ENCODE measurements at regions not wholly inside any gene's neighbourhood (a gene's known extent, or its start where the extent isn't known, plus 50 kb on each side); places are given as distances from the start of the nearest gene placed in this dataset.

DNA sequence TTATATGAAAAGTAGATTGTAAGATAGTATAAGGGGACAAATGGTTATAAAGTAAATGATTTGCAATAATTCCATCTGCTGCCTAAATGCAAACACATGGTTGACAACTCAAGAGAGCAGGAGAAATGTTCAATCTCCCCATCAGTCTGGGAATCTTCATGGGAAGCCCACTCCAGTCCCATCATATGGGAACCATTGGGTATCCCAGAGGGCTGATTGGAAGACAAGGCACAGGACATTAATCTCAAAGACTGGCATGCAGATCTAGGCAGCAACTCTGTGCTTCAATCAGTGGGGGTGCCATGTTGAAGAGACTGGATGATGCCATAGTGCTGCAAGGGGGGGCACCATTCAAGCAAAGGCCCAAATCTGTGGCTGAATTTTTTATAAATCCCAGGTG is 193.1 kb upstream of the PDE4D start:
- Histone ChIP-seq H3K9me3 (no peaks in the 10 kb centered on the region), H3K27me3 (no peaks in the 10 kb centered on the region), H3K4me3 (no peak overlapping the region), H3K4me1 (no peaks in the 10 kb centered on the region), H3K27ac (no peak overlapping the region), H3K36me3 (no peaks in the 10 kb centered on the region)
- intact Hi-C loops (cut with DNase I): no loop called here
- no peak for DNase-seq (ENCODE audit: extremely low spot score in 2 of 2)
- TF ChIP-seq POLR2A (IDR thresholded peaks at IDR 0.05) (no peak), POLR2AphosphoS5 (IDR thresholded peaks at IDR 0.05; ENCODE audit: insufficient read depth in 1 of 2, low read depth in 1 of 2) (no peak)
- TF ChIP-seq, protein P1, sequence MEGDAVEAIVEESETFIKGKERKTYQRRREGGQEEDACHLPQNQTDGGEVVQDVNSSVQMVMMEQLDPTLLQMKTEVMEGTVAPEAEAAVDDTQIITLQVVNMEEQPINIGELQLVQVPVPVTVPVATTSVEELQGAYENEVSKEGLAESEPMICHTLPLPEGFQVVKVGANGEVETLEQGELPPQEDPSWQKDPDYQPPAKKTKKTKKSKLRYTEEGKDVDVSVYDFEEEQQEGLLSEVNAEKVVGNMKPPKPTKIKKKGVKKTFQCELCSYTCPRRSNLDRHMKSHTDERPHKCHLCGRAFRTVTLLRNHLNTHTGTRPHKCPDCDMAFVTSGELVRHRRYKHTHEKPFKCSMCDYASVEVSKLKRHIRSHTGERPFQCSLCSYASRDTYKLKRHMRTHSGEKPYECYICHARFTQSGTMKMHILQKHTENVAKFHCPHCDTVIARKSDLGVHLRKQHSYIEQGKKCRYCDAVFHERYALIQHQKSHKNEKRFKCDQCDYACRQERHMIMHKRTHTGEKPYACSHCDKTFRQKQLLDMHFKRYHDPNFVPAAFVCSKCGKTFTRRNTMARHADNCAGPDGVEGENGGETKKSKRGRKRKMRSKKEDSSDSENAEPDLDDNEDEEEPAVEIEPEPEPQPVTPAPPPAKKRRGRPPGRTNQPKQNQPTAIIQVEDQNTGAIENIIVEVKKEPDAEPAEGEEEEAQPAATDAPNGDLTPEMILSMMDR (IDR thresholded peaks at IDR 0.05): no peak

DNA sequence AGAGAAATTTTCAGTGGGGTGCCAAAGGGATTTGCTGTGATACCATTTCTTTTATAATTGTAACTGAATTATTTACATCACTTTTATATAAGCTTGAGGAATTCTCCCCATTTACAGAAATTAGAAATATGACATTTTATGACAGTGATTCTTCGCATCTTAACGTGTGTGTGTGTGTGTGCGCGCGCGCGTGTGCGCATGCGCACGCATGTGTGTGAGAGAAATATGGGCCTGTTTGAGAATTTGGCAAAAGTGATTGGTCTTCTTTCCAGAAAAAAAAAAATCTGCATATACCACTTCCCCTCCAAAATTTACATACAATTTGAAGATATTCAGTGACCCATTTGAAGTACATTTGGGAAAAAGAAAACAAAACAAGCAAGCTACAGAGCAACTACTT is 190.7 kb upstream of the PDE4D start:
- H3K36me3 ChIP-seq: no peaks in the 10 kb centered on the region
- intact Hi-C loops (cut with DNase I): no loop called here
- H3K4me3 ChIP-seq: no peak overlapping the region
- no peaks in the 10 kb centered on the region for H3K9me3 ChIP-seq
- H3K27me3 ChIP-seq: no peaks in the 10 kb centered on the region
- no peaks in the 10 kb centered on the region for H3K4me1 ChIP-seq
- TF ChIP-seq POLR2AphosphoS5 (IDR thresholded peaks at IDR 0.05; ENCODE audit: insufficient read depth in 1 of 2, low read depth in 1 of 2): no peak
- H3K27ac ChIP-seq: no peak overlapping the region
- DNase-seq (ENCODE audit: extremely low spot score in 2 of 2): no peak

- no peaks in the 10 kb centered on the region for H3K27me3 ChIP-seq
- no peak for DNase-seq (ENCODE audit: extremely low spot score in 2 of 2)
- intact Hi-C loops (cut with DNase I): no loop called here
- no peaks in the 10 kb centered on the region for H3K4me1 ChIP-seq
- H3K9me3 ChIP-seq: no peaks in the 10 kb centered on the region
- H3K36me3 ChIP-seq: no peaks in the 10 kb centered on the region
- H3K4me3 ChIP-seq: no peak overlapping the region
- TF ChIP-seq POLR2AphosphoS5 (IDR thresholded peaks at IDR 0.05; ENCODE audit: insufficient read depth in 1 of 2, low read depth in 1 of 2) (no peak), POLR2A (IDR thresholded peaks at IDR 0.05) (no peak)
- TF ChIP-seq, protein P1 (IDR thresholded peaks at IDR 0.05): no peak
- no peak overlapping the region for H3K27ac ChIP-seq
Observed at GRCh38 chr5:60077292-60077691, 183.8 kb upstream of the PDE4D start.

GRCh38 chr5:60076746-60077145 is 183.2 kb upstream of the PDE4D start:
- DNase-seq (ENCODE audit: extremely low spot score in 2 of 2): no peak
- no peak overlapping the region for H3K27ac ChIP-seq
- TF ChIP-seq, protein P1 (IDR thresholded peaks at IDR 0.05): no peak
- TF ChIP-seq POLR2A (IDR thresholded peaks at IDR 0.05) (no peak), POLR2AphosphoS5 (IDR thresholded peaks at IDR 0.05; ENCODE audit: insufficient read depth in 1 of 2, low read depth in 1 of 2) (no peak)
- no peaks in the 10 kb centered on the region for H3K9me3 ChIP-seq
- H3K4me3 ChIP-seq: no peak overlapping the region
- intact Hi-C loops (cut with DNase I): no loop called here
- no peaks in the 10 kb centered on the region for H3K4me1 ChIP-seq
- H3K27me3 ChIP-seq: no peaks in the 10 kb centered on the region
- H3K36me3 ChIP-seq: no peaks in the 10 kb centered on the region

- H3K4me3 ChIP-seq: no peak overlapping the region
Observed at GRCh38 chr5:60066502-60066901, 173.0 kb upstream of the PDE4D start.

More at GRCh38 chr5:60066502-60066901, 173.0 kb upstream of the PDE4D start:
- Histone ChIP-seq H3K4me1 (no peaks in the 10 kb centered on the region), H3K27me3 (no peaks in the 10 kb centered on the region), H3K27ac (no peak overlapping the region), H3K36me3 (no peaks in the 10 kb centered on the region), H3K9me3 (no peaks in the 10 kb centered on the region)
- intact Hi-C loops (cut with DNase I): no loop called here
- TF ChIP-seq, protein P1 (IDR thresholded peaks at IDR 0.05): no peak
- no peak for TF ChIP-seq POLR2AphosphoS5 (IDR thresholded peaks at IDR 0.05; ENCODE audit: insufficient read depth in 1 of 2, low read depth in 1 of 2)
- TF ChIP-seq POLR2A (IDR thresholded peaks at IDR 0.05): no peak
- no peak for DNase-seq (ENCODE audit: extremely low spot score in 2 of 2)
